Small intestine (tissue), 7 donors: ENCODE measurements at regions not wholly inside any gene's neighbourhood (a gene's known extent, or its start where the extent isn't known, plus 50 kb on each side); places are given as distances from the start of the nearest gene placed in this dataset.
"Not testable (repeated sequence)": the region's sequence is repeated elsewhere in the genome, so short reads cannot be mapped to it uniquely, and the experiment has no call there.

Experiments used
- DNase-seq, 2 donors: peaks; one replicate each; pipeline versions ENCODE4 v3.0.0 to v3.0.0-alpha.2; 2013
- FAIRE-seq: peaks from 2 replicates; lab custom pipeline; 2012; peaks lifted over from hg19 to GRCh38; lab: Jason Lieb, UNC
- H3K27ac ChIP-seq, 3 donors: one replicate each; pipeline ENCODE4 v1.5.1; 2013; ENCODE audit warnings: low read length in 2 of 3, mild to moderate bottlenecking in 2 of 3, control low read depth in 1 of 3, inconsistent platforms in 1 of 3, low read depth in 1 of 3, moderate library complexity in 1 of 3
- H3K27me3 ChIP-seq, 3 donors: one replicate each; pipeline ENCODE4 v1.6.1; 2013; ENCODE audit warnings: low read length in 3 of 3, inconsistent platforms in 1 of 3; ENCODE audit not compliant: control insufficient read depth in 3 of 3, insufficient read depth in 3 of 3
- H3K36me3 ChIP-seq, 3 donors: one replicate each; pipeline ENCODE4 v1.6.1; 2013; ENCODE audit warnings: low read length in 3 of 3, inconsistent platforms in 1 of 3, low read depth in 1 of 3, mild to moderate bottlenecking in 1 of 3, moderate library complexity in 1 of 3; ENCODE audit not compliant: control insufficient read depth in 3 of 3, insufficient read depth in 2 of 3
- H3K4me1 ChIP-seq, 3 donors: one replicate each; pipeline ENCODE4 v1.6.1; 2013; ENCODE audit warnings: low read length in 2 of 3, inconsistent platforms in 1 of 3, low read depth in 1 of 3, mild to moderate bottlenecking in 1 of 3, moderate library complexity in 1 of 3; ENCODE audit not compliant: control insufficient read depth in 3 of 3, insufficient read depth in 2 of 3
- H3K4me3 ChIP-seq, 3 donors: one replicate each; pipeline ENCODE4 v1.5.1; 2013; ENCODE audit warnings: low read length in 3 of 3, control low read depth in 1 of 3, inconsistent platforms in 1 of 3, low read depth in 1 of 3, mild to moderate bottlenecking in 1 of 3, moderate library complexity in 1 of 3
- H3K9me3 ChIP-seq, 2 donors: one replicate each; pipeline ENCODE4 v1.6.1; 2013; ENCODE audit warnings: low read depth in 1 of 2, low read length in 1 of 2; ENCODE audit not compliant: control insufficient read depth in 2 of 2, insufficient read depth in 1 of 2
- WGBS, 3 donors: extraction: QIAGEN DNeasy Blood & Tissue Kit; methylation state at CpG; one replicate each; pipeline ENCODE4 v1.1.7; 2013; 5-methylcytosine and 5-hydroxymethylcytosine counted together
- donor health status: healthy with polysubstance abuse.
- donor health status: control.
- donor health status: control.
- donor health status: Bipolar disorder and iron deficiency.
- donor health status: healthy.

DNA sequence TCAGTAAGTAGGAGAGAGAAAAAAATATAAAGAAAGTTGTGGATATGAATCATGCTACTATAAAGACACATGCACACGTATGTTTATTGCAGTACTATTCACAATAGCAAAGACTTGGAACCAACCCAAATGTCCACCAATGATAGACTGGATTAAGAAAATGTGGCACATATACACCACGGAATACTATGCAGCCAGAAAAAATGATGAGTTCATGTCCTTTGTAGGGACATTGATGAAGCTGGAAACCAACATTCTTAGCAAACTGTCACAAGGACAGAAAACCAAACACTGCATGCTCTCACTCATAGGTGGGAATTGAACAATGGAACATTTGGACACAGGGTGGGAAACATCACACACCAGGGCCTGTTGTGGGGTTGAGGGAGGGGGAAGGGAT, 200.3 kb upstream of the IVNS1ABP start:
- DNase-seq, H3K9me3 ChIP-seq, FAIRE-seq, H3K4me1 ChIP-seq, H3K36me3 ChIP-seq, H3K27ac ChIP-seq, H3K4me3 ChIP-seq, H3K27me3 ChIP-seq: not testable (repeated sequence)
- 87 to 96% (median 92%) methylated on average over 2 of the region's 2 CpGs for WGBS, 3 donors

GRCh38 chr1:185515696-185516095, 198.7 kb upstream of the IVNS1ABP start:
- 88 to 97% (median 93%) methylated on average over 2 of the region's 2 CpGs for WGBS, 3 donors
- DNase-seq = no peak
- H3K9me3 ChIP-seq = peaks cover 0 to 6% of the 10 kb centered on the region in 2 donors
- H3K4me3 ChIP-seq = no peak overlapping the region
- no peaks in the 10 kb centered on the region for H3K36me3 ChIP-seq
- H3K27me3 ChIP-seq = no peaks in the 10 kb centered on the region
- no peak for FAIRE-seq
- H3K27ac ChIP-seq = no peak overlapping the region
- H3K4me1 ChIP-seq = peaks cover 0 to 3% (median 0%) of the 10 kb centered on the region in 3 donors

GRCh38 chr1:185514311-185514710, 197.3 kb upstream of the IVNS1ABP start:
- Histone ChIP-seq H3K27ac (no peak overlapping the region), H3K36me3 (no peaks in the 10 kb centered on the region), H3K9me3 (peaks cover 0 to 6% of the 10 kb centered on the region in 2 donors), H3K27me3 (no peaks in the 10 kb centered on the region), H3K4me3 (no peak overlapping the region), H3K4me1 (peaks cover 0 to 3% (median 0%) of the 10 kb centered on the region in 3 donors)
- FAIRE-seq = peak; percentile 30
- peak; percentile 32 to 68 for DNase-seq

GRCh38 chr1:185512442-185512841, 195.4 kb upstream of the IVNS1ABP start:
- H3K4me1 ChIP-seq = peaks cover 0 to 3% (median 0%) of the 10 kb centered on the region in 3 donors
- no peaks in the 10 kb centered on the region for H3K27me3 ChIP-seq
- H3K27ac ChIP-seq = no peak overlapping the region
- no peaks in the 10 kb centered on the region for H3K36me3 ChIP-seq
- no peak for FAIRE-seq
- DNase-seq = no peak
- no peak overlapping the region for H3K4me3 ChIP-seq
- H3K9me3 ChIP-seq = peaks cover 0 to 5% of the 10 kb centered on the region in 2 donors
- 82 to 86% (median 86%) methylated on average over 4 of the region's 4 CpGs for WGBS, 3 donors

DNA sequence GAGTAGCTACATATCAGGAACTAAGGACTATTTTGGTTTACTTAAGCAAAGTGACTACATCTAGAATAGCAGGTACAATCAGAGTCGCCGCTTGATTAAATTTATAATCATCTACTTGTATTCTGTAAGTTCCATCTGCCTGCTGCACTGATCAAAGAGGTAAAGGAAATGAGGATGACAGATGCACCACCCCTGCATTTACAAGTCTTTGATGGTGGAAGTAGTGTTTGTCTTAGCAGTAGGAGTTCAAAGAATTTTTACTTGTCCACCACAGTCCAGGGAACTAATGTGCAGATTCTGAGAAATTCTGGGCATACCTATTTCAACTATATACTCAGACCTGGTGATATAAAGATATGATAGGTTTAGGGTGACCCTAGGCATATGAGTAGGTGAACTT, 184.1 kb upstream of the IVNS1ABP start:
- H3K27ac ChIP-seq = no peak overlapping the region
- no peaks in the 10 kb centered on the region for H3K27me3 ChIP-seq
- H3K4me3 ChIP-seq = no peak overlapping the region
- H3K4me1 ChIP-seq = no peaks in the 10 kb centered on the region
- FAIRE-seq (no peak), DNase-seq (no peak)
- H3K9me3 ChIP-seq = no peaks in the 10 kb centered on the region
- no peaks in the 10 kb centered on the region for H3K36me3 ChIP-seq
- 95 to 99% (median 97%) methylated on average over 2 of the region's 2 CpGs for WGBS, 3 donors

GRCh38 chr1:185500001-185500626, 183.1 kb upstream of the IVNS1ABP start:
- FAIRE-seq = no peak
- no peak for DNase-seq
- 78 to 95% (median 86%) methylated on average over 4 of the region's 4 CpGs for WGBS, 3 donors
- no peaks in the 10 kb centered on the region for H3K4me1 ChIP-seq
- H3K9me3 ChIP-seq = no peaks in the 10 kb centered on the region
- no peaks in the 10 kb centered on the region for H3K27me3 ChIP-seq
- no peak overlapping the region for H3K27ac ChIP-seq
- no peak overlapping the region for H3K4me3 ChIP-seq
- no peaks in the 10 kb centered on the region for H3K36me3 ChIP-seq

- H3K27me3 ChIP-seq = no peaks in the 10 kb centered on the region
- no peak for FAIRE-seq
- no peak overlapping the region for H3K4me3 ChIP-seq
- no peaks in the 10 kb centered on the region for H3K4me1 ChIP-seq
- H3K36me3 ChIP-seq = no peaks in the 10 kb centered on the region
- 49 to 78% (median 66%) methylated on average over 2 of the region's 2 CpGs for WGBS, 3 donors
- H3K27ac ChIP-seq = no peak overlapping the region
- no peak for DNase-seq
- no peaks in the 10 kb centered on the region for H3K9me3 ChIP-seq
Measured at GRCh38 chr1:185498207-185498606, 181.2 kb upstream of the IVNS1ABP start.

DNA sequence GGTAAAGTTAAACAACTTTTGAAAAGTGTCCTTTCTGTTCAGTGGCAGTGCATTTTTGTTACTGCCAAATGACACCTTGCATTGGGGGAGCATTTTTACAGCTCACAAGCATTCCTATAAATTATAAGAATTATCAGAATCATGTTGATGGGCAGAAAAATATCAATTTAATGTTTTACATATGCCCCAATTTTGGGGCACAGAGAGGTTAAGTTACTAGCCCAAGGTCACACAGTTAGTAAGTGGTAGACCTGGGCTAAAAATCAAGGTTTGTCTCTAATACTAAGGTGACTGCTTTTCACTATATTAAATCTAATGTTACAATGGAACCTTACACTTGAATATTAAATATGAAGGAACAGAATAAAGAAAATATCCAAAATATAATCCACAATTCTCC, 180.1 kb upstream of the IVNS1ABP start:
- Histone ChIP-seq H3K9me3 (no peaks in the 10 kb centered on the region), H3K4me3 (no peak overlapping the region), H3K27ac (no peak overlapping the region), H3K36me3 (no peaks in the 10 kb centered on the region), H3K27me3 (no peaks in the 10 kb centered on the region), H3K4me1 (no peaks in the 10 kb centered on the region)
- FAIRE-seq = no peak
- DNase-seq = no peak

GRCh38 chr1:185495898-185496297, 178.9 kb upstream of the IVNS1ABP start:
- Histone ChIP-seq H3K27me3 (no peaks in the 10 kb centered on the region), H3K4me1 (peaks cover 0 to 6% (median 0%) of the 10 kb centered on the region in 3 donors), H3K9me3 (no peaks in the 10 kb centered on the region), H3K36me3 (no peaks in the 10 kb centered on the region), H3K4me3 (no peak overlapping the region), H3K27ac (no peak overlapping the region)
- DNase-seq (no peak), FAIRE-seq (no peak)
- WGBS, 3 donors = 33 to 63% (median 59%) methylated on average over 1 of the region's 1 CpG
